Loucy (cell line): ENCODE measurements at regions not wholly inside any gene's neighbourhood (a gene's known extent, or its start where the extent isn't known, plus 50 kb on each side); places are given as distances from the start of the nearest gene placed in this dataset.

Experiments
- CTCF ChIP-seq: fragments of 200-600 bp; sonication (generic); conservative IDR thresholded peaks from 2 replicates; pipeline ENCODE4 v1.5.1; 2014; ENCODE audit warnings: mild to moderate bottlenecking, antibody characterized with exemption, low read length
- EZH2phosphoT487 ChIP-seq: fragments of 200-600 bp; IDR thresholded peaks from 2 replicates; pipeline ENCODE4 v1.6.1; 2018; ENCODE audit warnings: antibody characterized with exemption, mild to moderate bottlenecking, moderate library complexity, borderline replicate concordance

- TF ChIP-seq CTCF (no peak), EZH2phosphoT487 (no peak)
Measured at GRCh38 chr2:20542746-20543468, 96.0 kb downstream of the RHOB start.
